HEK293 (cell line): ENCODE measurements at regions not wholly inside any gene's neighbourhood (a gene's known extent, or its start where the extent isn't known, plus 50 kb on each side); places are given as distances from the start of the nearest gene placed in this dataset.

Experiments used
- HIC1 ChIP-seq: fragments of 450-650 bp; formaldehyde crosslinking; IDR thresholded peaks from 2 replicates; pipeline ENCODE4 v1.5.1; 2016; ENCODE audit warnings: missing biosample characterization, missing genetic modification characterization
- HOXA7 ChIP-seq: sonication (generic); formaldehyde crosslinking; IDR thresholded peaks from 2 replicates; pipeline ENCODE4 v1.8.1; 2022; ENCODE audit warnings: missing genetic modification reagents, borderline replicate concordance
- KLF9 ChIP-seq: fragments of 450-650 bp; formaldehyde crosslinking; IDR thresholded peaks from 2 replicates; pipeline ENCODE4 v1.5.1; 2016; ENCODE audit warnings: missing biosample characterization, missing genetic modification characterization, low read depth
- OSR2 ChIP-seq: fragments of 450-650 bp; formaldehyde crosslinking; IDR thresholded peaks from 2 replicates; pipeline ENCODE4 v1.5.1; 2016; ENCODE audit warnings: missing biosample characterization, missing genetic modification characterization
- TCF7L2 ChIP-seq: IDR thresholded peaks from 2 replicates; pipeline ENCODE4 v1.6.1; 2011; ENCODE audit warnings: low read depth, mild to moderate bottlenecking, inconsistent platforms, low read length, moderate library complexity, borderline replicate concordance
- TSHZ1 ChIP-seq: fragments of 450-650 bp; formaldehyde crosslinking; IDR thresholded peaks from 2 replicates; pipeline ENCODE4 v1.5.1; 2016; ENCODE audit warnings: missing biosample characterization, missing genetic modification characterization, borderline replicate concordance
- ZBTB11 ChIP-seq: fragments of 450-650 bp; formaldehyde crosslinking; conservative IDR thresholded peaks from 2 replicates; pipeline ENCODE4 v1.5.1; 2016; ENCODE audit warnings: low read depth, missing biosample characterization, missing genetic modification characterization
- ZBTB17 ChIP-seq: fragments of 450-650 bp; formaldehyde crosslinking; IDR thresholded peaks from 2 replicates; pipeline ENCODE4 v1.5.1; 2016; ENCODE audit warnings: missing biosample characterization, missing genetic modification characterization
- ZFHX2 ChIP-seq: fragments of 450-650 bp; formaldehyde crosslinking; conservative IDR thresholded peaks from 2 replicates; pipeline ENCODE4 v1.5.1; 2016; ENCODE audit warnings: missing biosample characterization, missing genetic modification characterization
- ZFP69B ChIP-seq: fragments of 450-650 bp; formaldehyde crosslinking; IDR thresholded peaks from 2 replicates; pipeline ENCODE4 v1.5.1; 2016; ENCODE audit warnings: missing biosample characterization, missing genetic modification characterization
- ZIC2 ChIP-seq: fragments of 450-650 bp; formaldehyde crosslinking; IDR thresholded peaks from 2 replicates; pipeline ENCODE4 v1.5.1; 2016; ENCODE audit warnings: missing biosample characterization, missing genetic modification characterization
- ZNF16 ChIP-seq: fragments of 450-650 bp; formaldehyde crosslinking; IDR thresholded peaks from 2 replicates; pipeline ENCODE4 v1.5.1; 2016; ENCODE audit warnings: low read depth, missing biosample characterization, missing genetic modification characterization
- ZNF280C ChIP-seq: fragments of 450-650 bp; formaldehyde crosslinking; IDR thresholded peaks from 2 replicates; pipeline ENCODE4 v1.5.1; 2016; ENCODE audit warnings: missing biosample characterization, missing genetic modification characterization
- ZNF311 ChIP-seq: fragments of 450-650 bp; formaldehyde crosslinking; IDR thresholded peaks from 2 replicates; pipeline ENCODE4 v1.5.1; 2017; ENCODE audit warnings: missing biosample characterization, missing genetic modification characterization, borderline replicate concordance
- ZNF350 ChIP-seq: fragments of 450-650 bp; formaldehyde crosslinking; IDR thresholded peaks from 2 replicates; pipeline ENCODE4 v1.5.0; 2017; ENCODE audit warnings: missing biosample characterization, mild to moderate bottlenecking, missing genetic modification characterization
- ZNF398 ChIP-seq: fragments of 450-650 bp; formaldehyde crosslinking; IDR thresholded peaks from 2 replicates; pipeline ENCODE4 v1.5.1; 2017; ENCODE audit warnings: missing biosample characterization, missing genetic modification characterization
- ZNF521 ChIP-seq: fragments of 450-650 bp; formaldehyde crosslinking; IDR thresholded peaks from 2 replicates; pipeline ENCODE4 v1.5.1; 2017; ENCODE audit warnings: missing biosample characterization, mild to moderate bottlenecking, missing genetic modification characterization
- ZNF544 ChIP-seq: fragments of 450-650 bp; formaldehyde crosslinking; IDR thresholded peaks from 2 replicates; pipeline ENCODE4 v1.5.0; 2017; ENCODE audit warnings: missing biosample characterization, missing genetic modification characterization
- ZNF596 ChIP-seq: fragments of 450-650 bp; IDR thresholded peaks from 2 replicates; pipeline ENCODE4 v1.5.0; 2018; ENCODE audit warnings: missing biosample characterization, mild to moderate bottlenecking, missing genetic modification characterization, moderate library complexity
- ZNF623 ChIP-seq: fragments of 450-650 bp; formaldehyde crosslinking; IDR thresholded peaks from 2 replicates; pipeline ENCODE4 v1.5.1; 2016; ENCODE audit warnings: missing biosample characterization, missing genetic modification characterization
- ZNF629 ChIP-seq: fragments of 450-650 bp; formaldehyde crosslinking; IDR thresholded peaks from 2 replicates; pipeline ENCODE4 v1.5.1; 2017; ENCODE audit warnings: missing biosample characterization, missing genetic modification characterization
- ZNF639 ChIP-seq: fragments of 450-650 bp; formaldehyde crosslinking; IDR thresholded peaks from 2 replicates; pipeline ENCODE4 v1.5.1; 2016; ENCODE audit warnings: missing biosample characterization, missing genetic modification characterization
- ZNF707 ChIP-seq: fragments of 450-650 bp; formaldehyde crosslinking; IDR thresholded peaks from 2 replicates; pipeline ENCODE4 v1.5.1; 2016; ENCODE audit warnings: missing biosample characterization, missing genetic modification characterization
- ZSCAN16 ChIP-seq: fragments of 450-650 bp; formaldehyde crosslinking; IDR thresholded peaks from 2 replicates; pipeline ENCODE4 v1.5.1; 2016; ENCODE audit warnings: missing biosample characterization, missing genetic modification characterization

GRCh38 chr5:88515881-88516819 lies 247.5 kb upstream of the TMEM161B start (continued):
- TF ChIP-seq ZNF311 (tag by site-specific recombination) (no peak), ZSCAN16 (tag by site-specific recombination) (no peak; the same call in 1 of the 2 replicates), ZFHX2 (no peak; the same call in none of the 2 replicates), ZNF707 (no peak), ZNF596 (peak; percentile 78), ZNF629 (tag by site-specific recombination) (peak; percentile 96), TSHZ1 (peak; percentile 98), ZIC2 (tag by site-specific recombination) (no peak), TCF7L2 (peak; percentile 98), ZBTB11 (tag by site-specific recombination) (no peak), ZNF639 (tag by site-specific recombination) (peak; percentile 90), HIC1 (tag by site-specific recombination) (no peak), ZNF544 (tag by site-specific recombination) (no peak), ZBTB17 (peak; percentile 88), KLF9 (tag by site-specific recombination) (0 out of 2 replicates have a peak, but pooled peaks have one; percentile 28), OSR2 (peak; percentile 100), HOXA7 (CRISPR knock-in tag) (no peak), ZFP69B (tag by site-specific recombination) (peak; percentile 86), ZNF16 (tag by site-specific recombination) (no peak), ZNF623 (no peak), ZNF350 (tag by site-specific recombination) (no peak), ZNF521 (tag by site-specific recombination) (no peak), ZNF398 (tag by site-specific recombination) (peak; percentile 73), ZNF280C (no peak)
